IMR-90 (cell line): ENCODE measurements at regions not wholly inside any gene's neighbourhood (a gene's known extent, or its start where the extent isn't known, plus 50 kb on each side); places are given as distances from the start of the nearest gene placed in this dataset.

Experiments used
- ATAC-seq: fragments of 200-7000 bp; cut with Tn5 transposase; 2 replicates; pipeline ENCODE4 v1.9.1; 2020; ENCODE audit warnings: low read depth, mild to moderate bottlenecking, moderate library complexity
- BruUV-seq: library from RNA; stranded (reverse); fragments of 400-500 nt; replicated peaks from 2 replicates; lab custom pipeline; 2021; lab: Mats Ljungman, UMichigan
- CTCF ChIA-PET: fragments of 300-600 bp; formaldehyde crosslinking; extraction: SDS; loops from one replicate; lab custom pipeline; 2021; ENCODE audit warnings: antibody characterized with exemption; lab: Yijun Ruan, JAX
- POLR2A ChIA-PET: fragments of 300-600 bp; sonication (Branson Sonifier 250); formaldehyde crosslinking; loops from one replicate; lab custom pipeline; 2022; ENCODE audit warnings: antibody characterized with exemption; ENCODE audit not compliant: unreplicated experiment; lab: Charles Lee
- DNase-seq: peaks from one replicate; pipeline ENCODE4 v3.0.0; 2013
- H2AFZ ChIP-seq: replicated peaks from 2 replicates; pipeline ENCODE3; 2013; ENCODE audit warnings: low read length, mild to moderate bottlenecking; ENCODE audit not compliant: poor library complexity
- H2AK5ac ChIP-seq: 2 replicates; pipeline ENCODE4 v1.6.1; 2013; ENCODE audit warnings: low read depth, low read length, inconsistent platforms
- H2AK9ac ChIP-seq: replicated peaks from 2 replicates; pipeline ENCODE3; 2013; ENCODE audit warnings: mild to moderate bottlenecking, low read depth, low read length, moderate library complexity; ENCODE audit not compliant: poor library complexity
- H2BK120ac ChIP-seq: 2 replicates; pipeline ENCODE4 v1.6.1; 2013; ENCODE audit warnings: low read depth, low read length, inconsistent platforms
- H2BK15ac ChIP-seq: 3 replicates; pipeline ENCODE4 v1.6.1; 2013; ENCODE audit warnings: low read depth, low read length, inconsistent platforms
- H2BK20ac ChIP-seq: 2 replicates; pipeline ENCODE4 v1.6.1; 2013; ENCODE audit warnings: low read depth, mild to moderate bottlenecking, inconsistent platforms, low read length, moderate library complexity
- H2BK5ac ChIP-seq: 2 replicates; pipeline ENCODE4 v1.6.1; 2013; ENCODE audit warnings: mild to moderate bottlenecking, low read depth, low read length, inconsistent platforms; ENCODE audit not compliant: poor library complexity, severe bottlenecking
- H3K14ac ChIP-seq: replicated peaks from 2 replicates; pipeline ENCODE4 v1.6.1; 2013; ENCODE audit warnings: low read depth, low read length, inconsistent platforms
- H3K18ac ChIP-seq: 2 replicates; pipeline ENCODE4 v1.6.1; 2013; ENCODE audit warnings: low read depth, low read length, control low read depth
- H3K23ac ChIP-seq: 2 replicates; pipeline ENCODE4 v1.6.1; 2013; ENCODE audit warnings: low read depth, low read length, inconsistent platforms
- H3K27ac ChIP-seq: 2 replicates; pipeline ENCODE4 v1.5.1; 2013; ENCODE audit warnings: mild to moderate bottlenecking, control low read depth, low read length; ENCODE audit not compliant: insufficient read depth
- H3K27me3 ChIP-seq: 2 replicates; pipeline ENCODE4 v1.6.1; 2013; ENCODE audit warnings: low read length; ENCODE audit not compliant: control insufficient read depth, insufficient read depth
- H3K36me3 ChIP-seq: 2 replicates; pipeline ENCODE4 v1.6.1; 2013; ENCODE audit warnings: low read length, mixed read lengths; ENCODE audit not compliant: control insufficient read depth, insufficient read depth
- H3K4ac ChIP-seq: 2 replicates; pipeline ENCODE4 v1.6.1; 2013; ENCODE audit warnings: low read depth, low read length, inconsistent platforms
- H3K4me1 ChIP-seq: 2 replicates; pipeline ENCODE4 v1.6.1; 2013; ENCODE audit warnings: low read length, mixed read lengths; ENCODE audit not compliant: control insufficient read depth, insufficient read depth
- H3K4me2 ChIP-seq: 2 replicates; pipeline ENCODE4 v1.6.1; 2013; ENCODE audit warnings: low read depth, mild to moderate bottlenecking, control low read depth, low read length, moderate library complexity
- H3K4me3 ChIP-seq: 2 replicates; pipeline ENCODE4 v1.5.1; 2013; ENCODE audit warnings: low read depth, mild to moderate bottlenecking, control low read depth, low read length, moderate library complexity; ENCODE audit not compliant: insufficient read depth
- H3K56ac ChIP-seq: 2 replicates; pipeline ENCODE4 v1.6.1; 2013; ENCODE audit warnings: low read length, inconsistent platforms; ENCODE audit not compliant: insufficient read depth; ENCODE audit errors: extremely low read depth
- H3K79me1 ChIP-seq, 2 experiments: 2 replicates each; pipeline ENCODE4 v1.6.1; 2013; ENCODE audit warnings: low read length in 2 of 2, inconsistent platforms in 1 of 2, low read depth in 1 of 2
- H3K9ac ChIP-seq: 2 replicates; pipeline ENCODE4 v1.6.1; 2013; ENCODE audit warnings: low read depth, low read length, control low read depth
- H3K9me1 ChIP-seq: 2 replicates; pipeline ENCODE4 v1.6.1; 2013; ENCODE audit warnings: low read length, inconsistent platforms; ENCODE audit not compliant: insufficient read depth
- H3K9me3 ChIP-seq: 2 replicates; pipeline ENCODE4 v1.6.1; 2013; ENCODE audit warnings: low read length; ENCODE audit not compliant: control insufficient read depth, insufficient read depth
- H4K20me1 ChIP-seq: 2 replicates; pipeline ENCODE4 v1.6.1; 2013; ENCODE audit warnings: low read length, inconsistent platforms; ENCODE audit not compliant: insufficient read depth
- H4K5ac ChIP-seq: 2 replicates; pipeline ENCODE4 v1.6.1; 2013; ENCODE audit warnings: mild to moderate bottlenecking, low read depth, low read length, control low read depth
- H4K8ac ChIP-seq, 2 experiments: 2 replicates each; pipeline ENCODE4 v1.6.1; 2013; ENCODE audit warnings: low read depth in 2 of 2, low read length in 2 of 2, control low read depth in 1 of 2, inconsistent platforms in 1 of 2
- H4K91ac ChIP-seq: 2 replicates; pipeline ENCODE4 v1.6.1; 2013; ENCODE audit warnings: low read depth, low read length, inconsistent platforms; ENCODE audit not compliant: insufficient read depth
- BHLHE40 ChIP-seq: fragments of 150-350 bp; IDR thresholded peaks from 2 replicates; pipeline ENCODE4 v1.6.1; 2016; ENCODE audit warnings: mild to moderate bottlenecking, low read depth, low read length
- CEBPB ChIP-seq: IDR thresholded peaks from 2 replicates; pipeline ENCODE4 v1.6.1; 2012; ENCODE audit warnings: low read depth, low read length, improper control_type of control experiment
- FOS ChIP-seq: fragments of 150-350 bp; IDR thresholded peaks from 2 replicates; pipeline ENCODE4 v1.6.1; 2016; ENCODE audit warnings: low read depth, low read length
- MAFK ChIP-seq: IDR thresholded peaks from 2 replicates; pipeline ENCODE4 v1.6.1; 2012; ENCODE audit warnings: low read depth, low read length, improper control_type of control experiment
- MAZ ChIP-seq: IDR thresholded peaks from 2 replicates; pipeline ENCODE4 v1.6.1; 2012; ENCODE audit warnings: low read depth, mild to moderate bottlenecking, low read length, improper control_type of control experiment, moderate library complexity, borderline replicate concordance
- MXI1 ChIP-seq: IDR thresholded peaks from 2 replicates; pipeline ENCODE4 v1.6.1; 2012; ENCODE audit warnings: low read depth, mild to moderate bottlenecking, low read length, moderate library complexity, borderline replicate concordance
- NFE2L2 ChIP-seq: fragments of 150-350 bp; IDR thresholded peaks from 2 replicates; pipeline ENCODE4 v1.6.1; 2016; ENCODE audit warnings: low read depth, mild to moderate bottlenecking, low read length
- POLR2A ChIP-seq: IDR thresholded peaks from 2 replicates; pipeline ENCODE4 v1.6.1; 2012; ENCODE audit warnings: mild to moderate bottlenecking, low read depth, low read length
- RAD21 ChIP-seq: IDR thresholded peaks from 2 replicates; pipeline ENCODE4 v1.6.1; 2012; ENCODE audit warnings: low read length, improper control_type of control experiment
- WGBS, 2 experiments: methylation state at CpG; one replicate each; pipeline versions ENCODE4 v1.1.5 to v1.1.7; 2013; ENCODE audit warnings: missing lambda C conversion rate in 2 of 2; ENCODE audit not compliant: insufficient read length in 1 of 2; ENCODE audit errors: extremely low coverage in 2 of 2; 5-methylcytosine and 5-hydroxymethylcytosine counted together
- dilution Hi-C: fragments of 300-500 bp; cut with HindIII; formaldehyde crosslinking; loops from one replicate; pipeline ENCODE4 v1.14.3; 2018; ENCODE audit warnings: low sequenced_read_pairs; ENCODE audit not compliant: unreplicated experiment
- in situ Hi-C: fragments of 300-500 bp; cut with MboI; formaldehyde crosslinking; loops from 3 replicates; pipeline ENCODE4 v1.14.3; 2019; ENCODE audit warnings: low sequenced_read_pairs, inconsistent platforms, mixed read lengths
- intact Hi-C: fragments of 100-400 bp; cut with micrococcal nuclease; formaldehyde crosslinking; loops from 2 replicates; pipeline ENCODE4 v1.10.0; 2022
- TF ChIP-seq, protein P1 (sequence below): conservative IDR thresholded peaks from 2 replicates; pipeline ENCODE4 v1.5.1; 2012; ENCODE audit warnings: mild to moderate bottlenecking, low read depth, low read length, improper control_type of control experiment

DNA sequence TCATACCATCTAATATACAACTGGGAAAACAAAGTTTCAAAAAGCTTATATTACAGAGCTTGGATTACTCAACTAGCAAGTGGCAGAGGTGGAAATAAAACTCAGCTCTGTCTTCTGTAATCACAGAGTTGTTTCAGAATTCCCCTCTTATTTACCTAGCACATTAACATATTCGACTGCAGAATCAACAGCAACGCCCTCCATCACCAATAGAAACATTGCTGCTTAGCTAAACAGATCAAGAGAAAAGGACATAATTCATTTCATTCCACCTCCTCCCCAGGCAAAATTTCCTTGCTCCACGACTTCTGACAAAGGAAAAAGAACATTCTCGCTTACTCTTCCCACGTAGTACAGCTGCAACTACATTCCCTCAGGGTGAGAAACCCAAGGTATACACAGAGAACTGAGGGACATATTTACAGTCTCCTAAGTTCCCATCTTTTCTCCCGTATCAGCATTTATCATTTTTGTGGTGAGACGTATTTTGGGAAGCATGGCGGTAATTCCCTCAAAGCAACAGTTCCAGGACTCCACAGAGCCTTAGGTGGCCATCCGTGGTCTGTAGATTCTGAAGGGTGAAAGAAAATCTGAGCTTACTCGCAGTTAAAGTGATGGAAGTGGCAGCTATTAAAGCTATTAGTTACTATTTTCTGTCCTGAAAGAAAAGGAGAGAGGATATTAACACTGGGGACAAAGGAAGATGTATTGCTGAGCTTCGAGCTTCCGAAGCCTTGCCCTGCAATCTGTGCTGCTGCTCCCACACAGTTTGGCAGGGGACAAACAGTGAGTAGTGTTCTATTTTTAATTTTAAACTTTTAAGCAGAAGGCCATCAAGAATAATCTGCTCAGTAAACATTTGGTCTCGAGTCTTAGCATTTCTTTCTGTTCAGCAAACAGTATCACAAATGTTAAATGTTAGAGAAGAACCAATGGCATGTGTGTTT, 1296.2 kb downstream of the CDH8 start:
- DNase-seq (no peak), ATAC-seq (no peak)
- TF ChIP-seq MXI1 (no peak), RAD21 (no peak), POLR2A (no peak), CEBPB (no peak), MAFK (no peak), BHLHE40 (no peak), NFE2L2 (no peak), FOS (no peak), MAZ (no peak)
- TF ChIP-seq, protein P1, sequence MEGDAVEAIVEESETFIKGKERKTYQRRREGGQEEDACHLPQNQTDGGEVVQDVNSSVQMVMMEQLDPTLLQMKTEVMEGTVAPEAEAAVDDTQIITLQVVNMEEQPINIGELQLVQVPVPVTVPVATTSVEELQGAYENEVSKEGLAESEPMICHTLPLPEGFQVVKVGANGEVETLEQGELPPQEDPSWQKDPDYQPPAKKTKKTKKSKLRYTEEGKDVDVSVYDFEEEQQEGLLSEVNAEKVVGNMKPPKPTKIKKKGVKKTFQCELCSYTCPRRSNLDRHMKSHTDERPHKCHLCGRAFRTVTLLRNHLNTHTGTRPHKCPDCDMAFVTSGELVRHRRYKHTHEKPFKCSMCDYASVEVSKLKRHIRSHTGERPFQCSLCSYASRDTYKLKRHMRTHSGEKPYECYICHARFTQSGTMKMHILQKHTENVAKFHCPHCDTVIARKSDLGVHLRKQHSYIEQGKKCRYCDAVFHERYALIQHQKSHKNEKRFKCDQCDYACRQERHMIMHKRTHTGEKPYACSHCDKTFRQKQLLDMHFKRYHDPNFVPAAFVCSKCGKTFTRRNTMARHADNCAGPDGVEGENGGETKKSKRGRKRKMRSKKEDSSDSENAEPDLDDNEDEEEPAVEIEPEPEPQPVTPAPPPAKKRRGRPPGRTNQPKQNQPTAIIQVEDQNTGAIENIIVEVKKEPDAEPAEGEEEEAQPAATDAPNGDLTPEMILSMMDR, result no peak
- ChIA-PET POLR2A (no interaction called here), CTCF (no interaction called here)
- no peak overlapping the region for H2BK15ac ChIP-seq
- BruUV-seq, result no TSS peak
- H4K91ac ChIP-seq, result no peak overlapping the region
- peaks cover 3% of the 10 kb centered on the region; the same call in 1 of the 2 replicates for H3K9me3 ChIP-seq
- no peaks in the 10 kb centered on the region for H3K4me1 ChIP-seq
- no peaks in the 10 kb centered on the region for H3K27me3 ChIP-seq
- H3K9me1 ChIP-seq, result no peaks in the 10 kb centered on the region
- H3K56ac ChIP-seq, result no peak overlapping the region
- H3K14ac ChIP-seq, result no peak overlapping the region
- dilution Hi-C loops, result no loop called here
- H2AK5ac ChIP-seq, result no peak overlapping the region
- H2BK20ac ChIP-seq, result no peak overlapping the region
- H3K18ac ChIP-seq, result no peak overlapping the region
- no peak overlapping the region for H3K9ac ChIP-seq
- H3K27ac ChIP-seq, result no peak overlapping the region
- no peaks in the 10 kb centered on the region for H3K36me3 ChIP-seq
- H3K4ac ChIP-seq, result no peak overlapping the region
- no peaks in the 10 kb centered on the region for H3K79me1 ChIP-seq
- WGBS, 2 experiments, result 27% methylated on average over 2 of the region's 13 CpGs; no CpG with 5 or more reads in 1 of the 2 experiments
- no peaks in the 10 kb centered on the region for H4K20me1 ChIP-seq
- H4K5ac ChIP-seq, result no peak overlapping the region
- no peak overlapping the region for H3K4me3 ChIP-seq
- no peak overlapping the region for H3K4me2 ChIP-seq
- intact Hi-C loops, result no loop called here
- H2BK5ac ChIP-seq, result no peak overlapping the region
- no peak overlapping the region for H3K23ac ChIP-seq
- no peak overlapping the region for H2BK120ac ChIP-seq
- H2AFZ ChIP-seq, result no peak overlapping the region
- no peak overlapping the region for H4K8ac ChIP-seq
- H2AK9ac ChIP-seq, result no peak overlapping the region
- in situ Hi-C loops, result no loop called here
